HUDEP-2 (cell line): ENCODE measurements at regions not wholly inside any gene's neighbourhood (a gene's known extent, or its start where the extent isn't known, plus 50 kb on each side); places are given as distances from the start of the nearest gene placed in this dataset.

Source experiments
- DNase-seq, 76 experiments: peaks; one replicate each; lab custom pipeline; 2025; ENCODE audit not compliant: unreplicated experiment in 76 of 76; lab: John Stamatoyannopoulos, UW

DNA sequence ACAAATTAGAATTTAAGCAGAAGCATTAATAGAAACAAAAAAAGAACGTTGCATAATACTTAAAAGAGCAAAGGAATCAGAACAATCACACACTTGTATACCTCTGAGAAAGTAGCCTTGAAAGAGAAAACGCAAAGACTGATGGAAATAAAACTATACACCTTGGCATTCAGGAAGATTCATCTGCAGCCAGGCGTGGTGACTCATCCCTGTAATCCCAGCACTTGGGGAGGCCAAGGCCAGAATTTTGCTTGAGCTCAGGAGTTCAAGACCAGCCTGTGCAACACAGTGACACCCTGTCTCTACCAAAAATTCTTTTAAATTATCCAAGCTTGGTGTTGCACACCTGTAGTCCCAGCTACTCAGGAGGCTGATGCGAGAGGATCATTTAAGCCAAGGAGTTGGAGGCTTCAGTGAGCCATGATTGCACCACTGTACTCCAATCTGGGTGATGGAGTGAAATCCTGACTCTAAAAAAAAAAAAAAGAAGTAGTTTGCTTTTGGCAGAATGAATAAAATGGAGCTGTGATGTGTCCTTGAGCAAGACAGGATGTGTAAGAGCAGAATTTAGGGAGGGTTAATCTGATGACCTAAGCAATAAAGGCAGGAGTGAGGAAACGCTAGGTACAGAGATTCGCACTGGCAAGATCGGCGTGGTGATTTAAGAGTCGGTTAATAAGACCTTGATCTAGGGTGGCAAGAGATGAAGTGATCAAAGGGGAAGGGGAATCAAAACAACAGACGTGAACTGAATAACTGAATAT lies 75.8 kb upstream of the NRP1 start:
- no peak for DNase-seq

DNA sequence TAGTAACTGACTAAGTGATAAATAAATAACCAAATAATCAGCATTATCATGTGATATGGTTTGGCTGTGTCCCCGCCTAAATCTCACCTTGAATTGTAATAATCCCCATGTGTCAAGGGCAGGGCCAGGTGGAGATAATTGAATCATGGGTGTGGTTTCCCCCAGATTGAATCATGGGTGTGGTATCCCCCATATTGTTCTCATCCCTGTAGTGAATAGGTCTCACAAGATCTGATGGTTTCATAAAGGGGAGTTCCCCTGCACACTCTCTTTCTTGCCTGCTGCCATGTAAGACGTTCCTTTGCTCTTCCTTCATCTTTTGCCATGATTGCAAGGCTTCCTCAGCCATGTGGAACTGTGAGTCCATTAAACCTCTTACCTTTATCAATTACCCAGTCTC lies 72.1 kb upstream of the NRP1 start:
- no peak for DNase-seq

DNA sequence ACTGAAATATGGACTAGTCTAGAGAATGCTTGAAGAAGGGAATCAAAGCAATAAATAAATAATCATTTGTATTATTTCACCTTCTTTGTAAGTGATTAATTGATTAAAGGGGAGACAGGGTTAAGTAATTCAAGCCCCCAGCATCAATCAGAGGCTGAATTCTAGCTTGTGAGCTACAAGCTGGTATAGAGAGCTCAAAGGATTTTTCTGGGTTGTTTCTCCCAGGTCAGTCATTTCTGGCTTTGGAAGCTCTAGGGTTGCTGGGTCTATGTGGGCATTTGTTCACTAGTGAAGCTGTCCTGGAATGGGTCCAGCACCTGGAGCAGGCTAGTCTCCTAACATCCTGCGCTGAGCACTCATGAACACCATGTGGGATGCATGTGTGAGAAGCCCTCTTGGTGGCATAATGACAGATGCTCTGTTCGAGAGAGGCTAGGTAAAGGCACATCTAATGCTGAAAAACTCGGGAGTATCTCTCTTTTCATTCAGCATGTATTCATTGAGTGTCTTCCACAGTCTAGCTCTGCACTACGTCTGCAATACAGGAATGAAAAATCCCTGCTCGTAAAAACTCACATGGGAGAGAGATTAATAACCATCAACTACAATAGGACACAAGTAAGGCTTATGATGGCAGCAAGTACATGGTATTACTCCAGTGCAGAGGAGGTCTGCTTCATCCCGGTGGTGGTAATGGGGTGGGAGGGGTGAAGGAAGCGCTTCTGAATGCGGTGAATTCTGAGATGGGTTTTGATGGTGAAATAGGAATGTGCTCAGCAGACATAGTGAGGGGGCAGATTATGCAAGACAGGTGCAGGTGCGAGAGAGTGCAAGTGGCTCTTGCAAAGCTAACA lies 68.0 kb upstream of the NRP1 start:
- no peak for DNase-seq

DNA sequence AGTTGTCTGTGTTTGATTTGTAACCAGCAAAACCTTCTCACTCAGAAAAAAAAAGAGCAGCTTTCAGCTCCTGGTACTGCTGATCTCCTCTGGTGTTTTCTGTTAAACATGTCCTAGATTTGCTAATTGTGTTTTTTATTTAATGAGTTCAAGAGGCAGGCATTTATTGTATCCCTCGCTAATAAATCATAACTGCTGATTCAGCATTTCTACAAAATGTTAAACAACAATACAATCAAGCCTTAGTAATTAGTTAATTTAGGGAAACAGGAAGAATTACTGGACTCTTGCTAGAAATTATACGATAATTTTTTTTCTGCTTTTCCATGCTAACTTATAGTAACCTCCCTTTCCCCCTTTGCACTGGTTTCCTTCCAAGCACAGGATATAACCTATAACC lies 66.8 kb upstream of the NRP1 start:
- DNase-seq: no peak

DNA sequence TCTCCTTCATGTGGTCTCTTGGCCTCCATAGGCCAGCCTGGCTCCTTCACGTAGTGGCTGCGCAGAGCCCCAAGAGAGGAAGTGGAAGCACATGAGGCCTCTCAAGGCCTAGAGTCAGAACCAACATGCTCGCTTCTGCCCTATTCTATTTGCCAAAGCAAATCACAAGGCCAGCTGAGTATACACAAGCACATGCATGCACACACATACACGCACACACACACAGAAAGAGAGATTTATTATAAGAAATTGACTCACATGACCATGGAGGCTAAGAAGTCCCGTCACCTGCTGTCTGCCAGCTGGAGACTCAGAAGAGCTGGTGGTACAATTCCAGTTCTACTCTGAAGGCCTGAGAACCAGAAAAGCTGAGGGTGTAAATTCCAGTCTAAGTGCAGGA lies 64.3 kb upstream of the NRP1 start:
- no peak for DNase-seq

DNA sequence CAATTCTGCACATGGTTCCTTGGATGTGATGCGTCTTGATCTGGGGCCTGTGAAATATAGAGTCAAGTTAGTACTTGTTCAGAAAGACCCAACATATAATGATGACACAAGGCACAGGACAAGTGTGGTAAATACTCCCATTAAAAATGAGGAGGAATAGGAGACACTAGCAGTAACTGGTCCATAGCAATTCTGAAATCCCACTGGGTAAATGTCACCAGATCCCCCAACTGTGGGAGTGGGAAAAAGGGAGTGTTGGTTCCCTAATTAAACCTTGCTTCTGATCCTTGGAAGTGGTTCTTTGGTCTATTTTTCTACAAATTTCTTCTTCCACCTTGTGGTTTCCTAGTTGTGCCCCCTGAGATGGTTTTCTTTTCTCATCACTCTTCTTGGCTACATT lies 62.5 kb upstream of the NRP1 start:
- no peak for DNase-seq

- no peak for DNase-seq
Observed at GRCh38 chr10:33396279-33396678, 61.8 kb upstream of the NRP1 start.

DNA sequence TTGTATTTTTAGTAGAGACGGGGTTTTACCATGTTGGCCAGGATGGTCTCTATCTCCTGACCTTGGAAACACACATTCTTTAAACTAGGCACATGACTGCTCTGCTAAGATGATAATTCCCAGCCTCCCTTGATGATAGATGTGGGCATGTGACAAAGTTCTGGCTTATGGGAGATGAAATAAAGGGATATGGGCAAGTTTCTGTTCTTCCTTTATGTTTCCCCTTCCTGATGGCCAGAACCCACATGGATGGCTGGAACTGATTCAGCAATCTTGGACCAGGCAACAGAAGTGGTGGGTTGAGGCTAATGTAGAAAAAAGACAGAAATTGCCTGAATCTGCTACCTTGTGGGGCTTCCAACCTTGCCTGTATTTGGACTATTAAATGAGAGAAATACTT lies 60.7 kb upstream of the NRP1 start:
- DNase-seq: no peak

DNA sequence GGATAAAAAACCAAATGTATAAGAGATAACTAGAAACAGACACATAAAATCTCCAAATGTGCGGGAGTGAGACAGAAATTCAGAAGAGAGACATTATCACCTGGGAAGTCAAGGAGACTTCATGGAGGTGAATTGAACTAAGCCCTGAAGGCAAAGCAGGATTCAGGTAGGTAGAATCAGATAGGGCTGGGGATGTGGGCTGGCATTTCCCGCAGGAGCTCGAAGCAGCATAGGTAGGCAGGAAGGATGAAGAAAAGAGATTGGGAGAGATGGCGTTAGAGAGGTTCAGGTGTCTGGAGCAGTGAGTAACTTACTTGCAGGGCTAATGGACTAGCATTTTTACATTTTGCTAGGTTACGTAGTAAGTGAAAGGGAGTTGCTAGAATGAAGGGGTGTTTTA lies 58.2 kb upstream of the NRP1 start:
- no peak for DNase-seq

DNA sequence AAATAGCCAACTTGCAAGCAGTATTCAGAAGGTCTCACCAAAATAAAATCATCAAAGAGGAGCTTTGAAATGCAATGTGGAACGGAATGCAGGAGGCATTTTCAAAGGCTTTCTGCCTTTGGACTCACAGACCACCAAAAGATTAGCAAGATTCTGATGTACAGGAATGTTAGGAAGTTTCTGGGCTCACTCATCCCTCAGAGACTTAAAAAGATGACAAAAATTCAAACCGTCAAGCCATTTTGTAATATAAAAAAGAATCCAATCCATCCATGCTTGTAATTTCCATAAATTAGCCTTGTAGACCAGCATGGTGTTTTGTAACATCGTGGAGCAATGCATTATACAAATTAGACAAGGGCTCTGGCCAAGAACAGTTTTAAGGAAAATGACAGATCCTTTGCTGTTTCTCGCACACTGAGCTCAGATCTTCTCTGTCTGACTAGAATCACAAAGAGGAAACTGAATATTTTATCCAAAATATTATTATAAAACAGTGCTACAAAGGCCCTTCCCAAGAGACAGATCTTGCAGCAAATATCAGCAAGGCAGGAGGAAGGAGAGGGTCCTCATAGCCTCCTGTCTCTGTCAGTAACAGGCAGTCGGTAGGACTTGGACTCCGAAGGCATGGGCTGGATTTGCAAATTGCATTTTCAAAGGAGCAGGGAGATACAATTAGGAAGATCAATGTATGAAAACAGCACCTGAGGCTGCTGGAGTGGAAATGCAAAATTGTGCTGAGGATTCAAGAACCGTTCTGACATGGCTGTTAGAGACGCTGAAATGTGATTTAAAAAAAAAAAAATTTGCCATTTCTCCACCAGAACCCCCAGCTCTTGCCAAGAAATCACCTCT lies 57.4 kb upstream of the NRP1 start:
- DNase-seq: no peak

DNA sequence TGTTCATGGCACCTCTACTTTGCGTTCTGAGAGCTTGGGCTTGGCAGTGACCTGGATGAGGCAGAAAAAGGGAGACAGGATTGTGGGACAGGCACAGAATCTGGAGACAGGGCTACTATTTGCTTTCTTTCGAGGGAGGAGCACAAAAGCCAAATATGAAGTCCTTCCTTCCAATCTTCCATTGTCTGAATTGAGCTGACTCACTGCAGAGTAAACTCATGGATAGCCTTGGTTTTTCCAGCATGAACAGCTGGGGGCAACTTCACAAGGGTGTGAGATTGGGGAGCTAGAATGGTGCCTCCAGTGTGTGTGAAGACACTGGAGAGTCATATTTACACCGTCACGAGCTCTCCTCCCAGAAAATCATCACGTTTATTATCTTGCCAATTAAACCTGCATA lies 55.6 kb upstream of the NRP1 start:
- DNase-seq: no peak

DNA sequence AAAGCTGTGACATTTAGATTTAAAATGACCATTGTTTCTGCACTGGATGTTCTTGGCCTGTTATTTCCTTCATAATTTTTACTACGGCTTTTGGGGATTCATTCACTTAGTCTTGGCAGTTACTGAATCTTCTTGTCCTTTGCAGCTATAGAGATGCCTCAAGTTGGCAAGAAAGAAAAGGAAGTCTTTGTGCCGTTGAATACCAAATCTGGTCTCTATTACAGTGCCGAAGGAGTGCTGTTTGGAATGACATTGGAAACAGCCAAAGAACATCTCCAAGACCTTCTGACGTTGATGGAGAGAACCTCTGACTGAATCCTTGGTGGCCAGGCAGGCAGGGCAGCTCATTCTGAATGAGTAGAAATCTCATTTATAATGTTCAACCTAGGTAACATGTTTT lies 54.3 kb upstream of the NRP1 start:
- DNase-seq: no peak

GRCh38 chr10:33388382-33388781 lies 53.9 kb upstream of the NRP1 start:
- DNase-seq: no peak

GRCh38 chr10:33387720-33388119 lies 53.3 kb upstream of the NRP1 start:
- DNase-seq: no peak

DNA sequence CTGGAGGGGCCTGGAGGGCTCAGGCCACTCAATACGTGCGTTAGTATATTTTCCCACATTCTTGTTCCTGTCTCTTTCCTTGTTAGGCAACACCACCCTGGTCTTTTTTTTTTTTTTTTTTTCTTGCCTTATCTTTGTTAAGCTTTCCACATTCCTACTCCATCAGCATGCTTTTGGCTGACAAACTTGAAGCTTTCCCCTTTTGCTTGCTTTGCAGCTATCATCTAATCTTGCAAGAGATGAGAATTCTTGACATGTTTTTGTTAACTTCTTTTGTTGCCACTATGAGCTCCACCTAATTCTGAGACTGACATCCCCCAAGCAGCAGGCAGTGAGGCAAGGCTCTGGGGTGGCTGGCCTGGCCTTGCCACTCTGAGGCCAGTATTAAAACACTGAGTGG lies 52.5 kb upstream of the NRP1 start:
- DNase-seq: no peak

- DNase-seq: no peak
Observed at GRCh38 chr10:33385686-33386085, 51.2 kb upstream of the NRP1 start.

DNA sequence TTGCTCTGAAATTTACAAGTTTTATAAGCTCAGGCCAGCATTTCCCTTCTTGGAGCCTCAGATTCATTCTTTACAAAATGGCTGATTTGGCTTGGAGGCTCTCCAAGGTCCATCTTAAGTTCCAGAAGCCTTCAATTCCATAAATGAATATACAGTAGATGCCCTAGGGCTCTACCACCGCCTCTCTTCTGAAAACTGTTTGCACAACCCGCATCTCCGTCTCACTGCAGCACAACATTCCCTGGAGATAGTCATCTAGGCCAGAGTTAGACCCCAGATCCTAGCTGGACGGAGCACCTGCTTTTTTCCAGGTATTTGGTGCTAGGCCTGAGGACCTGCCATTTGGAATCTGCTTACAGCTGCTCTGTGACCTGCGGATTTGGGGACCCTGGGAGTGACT lies 50.5 kb upstream of the NRP1 start:
- DNase-seq: no peak
